Chondrocyte (in vitro differentiated cells): ENCODE measurements at regions not wholly inside any gene's neighbourhood (a gene's known extent, or its start where the extent isn't known, plus 50 kb on each side); places are given as distances from the start of the nearest gene placed in this dataset.

ENCODE experiments used
- DNase-seq: peaks from one replicate; pipeline ENCODE4 v3.0.0; 2021; ENCODE audit warnings: mixed read lengths, low spot score
- H3K27ac Mint-ChIP-seq: one replicate; pipeline ENCODE4 v1.8.0; 2021; ENCODE audit warnings: mild to moderate bottlenecking, moderate library complexity, mixed read lengths; ENCODE audit not compliant: unreplicated experiment
- H3K27me3 Mint-ChIP-seq: 2 replicates; pipeline ENCODE4 v1.8.0; 2021; ENCODE audit warnings: low read depth, mixed read lengths
- H3K36me3 Mint-ChIP-seq: 2 replicates; pipeline ENCODE4 v1.8.0; 2021; ENCODE audit warnings: low read depth, mixed read lengths
- H3K4me1 Mint-ChIP-seq: 2 replicates; pipeline ENCODE4 v1.8.0; 2021; ENCODE audit warnings: low read depth, mild to moderate bottlenecking, mixed read lengths
- H3K4me3 Mint-ChIP-seq: one replicate; pipeline ENCODE4 v1.8.0; 2021; ENCODE audit warnings: mild to moderate bottlenecking, moderate library complexity, mixed read lengths; ENCODE audit not compliant: unreplicated experiment
- H3K9me3 Mint-ChIP-seq: 2 replicates; pipeline ENCODE4 v1.8.0; 2021; ENCODE audit warnings: low read depth, mixed read lengths
- TF ChIP-seq, protein P1 (sequence below): fragments of 200-600 bp; sonication (generic); IDR thresholded peaks from 2 replicates; pipeline ENCODE4 v1.5.0; 2021; ENCODE audit warnings: antibody characterized with exemption, mild to moderate bottlenecking, moderate library complexity

DNA sequence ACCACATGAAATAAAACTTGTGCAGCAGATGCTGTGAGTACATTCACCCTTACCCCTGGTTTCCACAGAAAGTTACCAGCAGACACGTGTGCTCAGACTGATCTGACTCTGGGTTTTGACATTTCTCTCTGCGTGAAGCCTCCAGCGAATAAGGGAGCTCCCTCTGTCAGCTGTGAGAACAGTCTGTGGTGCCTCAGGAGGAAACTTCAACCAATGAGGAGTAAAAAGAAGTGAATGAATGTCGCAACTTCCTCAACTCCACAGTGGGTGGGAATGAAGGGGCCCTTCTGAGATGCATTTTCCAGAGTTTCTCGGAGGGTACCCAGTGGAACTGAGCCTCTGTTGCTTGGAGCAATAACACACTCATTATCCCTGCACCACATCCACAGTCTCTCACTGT is 743.4 kb downstream of the TNS3 start:
- H3K4me1 Mint-ChIP-seq: peaks cover 10% of the 10 kb centered on the region
- DNase-seq: no peak
- no peaks in the 10 kb centered on the region for H3K27me3 Mint-ChIP-seq
- no peaks in the 10 kb centered on the region for H3K36me3 Mint-ChIP-seq
- peaks cover 14% of the 10 kb centered on the region for H3K9me3 Mint-ChIP-seq
- TF ChIP-seq, protein P1, sequence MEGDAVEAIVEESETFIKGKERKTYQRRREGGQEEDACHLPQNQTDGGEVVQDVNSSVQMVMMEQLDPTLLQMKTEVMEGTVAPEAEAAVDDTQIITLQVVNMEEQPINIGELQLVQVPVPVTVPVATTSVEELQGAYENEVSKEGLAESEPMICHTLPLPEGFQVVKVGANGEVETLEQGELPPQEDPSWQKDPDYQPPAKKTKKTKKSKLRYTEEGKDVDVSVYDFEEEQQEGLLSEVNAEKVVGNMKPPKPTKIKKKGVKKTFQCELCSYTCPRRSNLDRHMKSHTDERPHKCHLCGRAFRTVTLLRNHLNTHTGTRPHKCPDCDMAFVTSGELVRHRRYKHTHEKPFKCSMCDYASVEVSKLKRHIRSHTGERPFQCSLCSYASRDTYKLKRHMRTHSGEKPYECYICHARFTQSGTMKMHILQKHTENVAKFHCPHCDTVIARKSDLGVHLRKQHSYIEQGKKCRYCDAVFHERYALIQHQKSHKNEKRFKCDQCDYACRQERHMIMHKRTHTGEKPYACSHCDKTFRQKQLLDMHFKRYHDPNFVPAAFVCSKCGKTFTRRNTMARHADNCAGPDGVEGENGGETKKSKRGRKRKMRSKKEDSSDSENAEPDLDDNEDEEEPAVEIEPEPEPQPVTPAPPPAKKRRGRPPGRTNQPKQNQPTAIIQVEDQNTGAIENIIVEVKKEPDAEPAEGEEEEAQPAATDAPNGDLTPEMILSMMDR: no peak
- H3K27ac Mint-ChIP-seq: no peak overlapping the region
- H3K4me3 Mint-ChIP-seq: no peak overlapping the region

DNA sequence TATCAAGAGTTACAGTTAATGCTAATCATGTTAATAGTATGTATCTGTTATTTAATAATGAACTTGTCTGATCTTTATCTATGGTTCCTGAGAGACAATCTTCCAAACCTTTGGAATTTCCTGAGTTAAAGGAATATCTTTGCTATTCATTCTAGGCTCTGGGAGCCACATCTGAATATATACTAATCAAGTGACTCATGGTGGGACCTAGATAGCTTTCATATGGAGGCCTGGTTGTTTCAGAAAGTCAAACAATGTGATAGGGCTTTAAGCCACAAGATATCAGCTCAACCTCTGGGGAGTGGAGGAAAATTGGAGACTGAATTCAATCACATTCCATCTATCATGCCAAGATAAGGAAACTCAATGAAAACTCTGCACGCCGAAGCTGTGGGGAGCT is 746.4 kb downstream of the TNS3 start:
- Mint-ChIP-seq H3K36me3 (no peaks in the 10 kb centered on the region), H3K27me3 (no peaks in the 10 kb centered on the region), H3K4me3 (no peak overlapping the region), H3K4me1 (peaks cover 16% of the 10 kb centered on the region), H3K27ac (no peak overlapping the region), H3K9me3 (peaks cover 14% of the 10 kb centered on the region)
- DNase-seq: no peak
- TF ChIP-seq, protein P1: no peak

DNA sequence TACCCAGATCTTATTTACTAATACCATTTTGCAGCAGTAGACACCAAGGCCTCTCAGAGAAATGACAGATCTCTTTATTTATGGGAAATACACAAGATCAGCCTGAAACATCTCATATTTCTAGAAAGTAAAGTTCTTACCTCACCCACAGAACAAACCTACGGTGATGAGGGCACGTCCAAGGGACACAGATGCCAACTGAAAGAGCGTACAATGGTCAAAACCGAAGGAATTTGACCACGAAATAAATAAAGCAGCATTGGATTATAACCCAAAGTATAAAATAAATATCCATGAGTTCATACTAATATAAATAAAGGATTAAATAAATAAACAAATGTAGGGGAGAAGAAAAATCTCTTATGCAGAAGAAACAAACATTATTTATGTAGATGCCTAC is 747.0 kb downstream of the TNS3 start:
- DNase-seq: no peak
- H3K27ac Mint-ChIP-seq: no peak overlapping the region
- H3K36me3 Mint-ChIP-seq: peaks cover 2% of the 10 kb centered on the region
- no peaks in the 10 kb centered on the region for H3K27me3 Mint-ChIP-seq
- no peak overlapping the region for H3K4me3 Mint-ChIP-seq
- H3K9me3 Mint-ChIP-seq: peaks cover 18% of the 10 kb centered on the region
- TF ChIP-seq, protein P1: no peak
- H3K4me1 Mint-ChIP-seq: peaks cover 16% of the 10 kb centered on the region

DNA sequence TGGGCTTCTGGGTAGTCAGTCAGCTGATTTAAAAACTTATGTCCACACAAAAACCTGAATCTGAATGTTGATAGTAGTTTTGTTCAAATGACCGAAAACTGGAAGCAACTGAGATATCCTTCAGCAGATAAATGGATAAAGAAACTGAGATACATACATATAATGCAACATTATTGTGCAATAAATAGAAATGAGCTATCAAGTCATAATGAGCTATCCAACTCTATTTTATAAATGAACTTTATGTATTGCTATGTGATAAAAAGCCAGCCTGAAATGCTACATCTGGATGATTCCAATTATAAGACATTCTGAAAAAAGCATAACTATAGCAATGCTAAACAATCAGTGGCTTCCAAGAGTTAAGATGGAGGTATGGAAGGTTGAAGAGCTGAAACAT is 748.7 kb downstream of the TNS3 start:
- TF ChIP-seq, protein P1: no peak
- H3K36me3 Mint-ChIP-seq: peaks cover 7% of the 10 kb centered on the region
- H3K4me1 Mint-ChIP-seq: peaks cover 7% of the 10 kb centered on the region
- DNase-seq: no peak
- no peak overlapping the region for H3K4me3 Mint-ChIP-seq
- H3K27me3 Mint-ChIP-seq: no peaks in the 10 kb centered on the region
- no peak overlapping the region for H3K27ac Mint-ChIP-seq
- peaks cover 19% of the 10 kb centered on the region for H3K9me3 Mint-ChIP-seq

DNA sequence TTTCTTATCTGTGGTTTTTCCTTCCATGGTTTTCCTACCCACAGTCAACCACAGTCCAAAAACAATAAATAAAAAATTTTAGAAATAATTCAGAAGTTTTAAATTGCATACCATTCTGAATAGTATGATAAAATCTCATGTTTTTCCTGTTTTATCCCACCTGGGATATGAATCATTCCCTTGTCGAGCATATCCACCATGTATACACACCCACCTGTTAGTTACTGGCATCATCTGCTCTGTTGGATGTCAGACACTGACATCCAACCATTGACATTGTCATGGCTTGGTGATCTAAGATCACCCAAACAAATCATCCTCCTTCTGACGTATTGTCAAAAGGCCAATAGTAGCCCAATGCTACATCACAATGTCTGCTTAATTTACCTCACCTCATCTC is 749.8 kb downstream of the TNS3 start:
- Mint-ChIP-seq H3K36me3 (peaks cover 7% of the 10 kb centered on the region), H3K4me3 (no peak overlapping the region), H3K9me3 (peaks cover 22% of the 10 kb centered on the region), H3K4me1 (peaks cover 7% of the 10 kb centered on the region), H3K27ac (no peak overlapping the region), H3K27me3 (no peaks in the 10 kb centered on the region)
- TF ChIP-seq, protein P1: no peak
- DNase-seq: no peak
